MM.1S (cell line): ENCODE measurements at regions not wholly inside any gene's neighbourhood (a gene's known extent, or its start where the extent isn't known, plus 50 kb on each side); places are given as distances from the start of the nearest gene placed in this dataset.

ENCODE experiments used
- DNase-seq: peaks from one replicate; pipeline ENCODE4 v3.0.0-alpha.2; 2015
- H2AFZ ChIP-seq: fragments of 300-600 bp; sonication (generic); 2 replicates; pipeline ENCODE4 v1.6.0; 2016; ENCODE audit warnings: antibody characterized with exemption, low read length
- H3F3A ChIP-seq: fragments of 300-600 bp; sonication (generic); 2 replicates; pipeline ENCODE4 v1.6.1; 2016; ENCODE audit warnings: mild to moderate bottlenecking, antibody characterized with exemption, low read length, moderate library complexity, mixed read lengths; ENCODE audit not compliant: insufficient read depth
- H3K27ac ChIP-seq: fragments of 300-600 bp; sonication (generic); 2 replicates; pipeline ENCODE4 v1.5.1; 2016; ENCODE audit warnings: mild to moderate bottlenecking, low read length
- H3K27me3 ChIP-seq: fragments of 300-600 bp; sonication (generic); replicated peaks from 2 replicates; pipeline ENCODE4 v1.6.0; 2016; ENCODE audit warnings: low read length; ENCODE audit not compliant: insufficient read depth
- H3K36me3 ChIP-seq: fragments of 300-600 bp; sonication (generic); replicated peaks from 2 replicates; pipeline ENCODE4 v1.6.1; 2016; ENCODE audit warnings: mild to moderate bottlenecking, low read length, mixed read lengths; ENCODE audit not compliant: insufficient read depth
- H3K4me1 ChIP-seq: fragments of 300-600 bp; sonication (generic); 2 replicates; pipeline ENCODE4 v1.6.1; 2016; ENCODE audit warnings: low read length, mixed read lengths
- H3K4me2 ChIP-seq: fragments of 300-600 bp; sonication (generic); 2 replicates; pipeline ENCODE4 v1.6.0; 2016; ENCODE audit warnings: low read depth, low read length
- H3K4me3 ChIP-seq: fragments of 300-600 bp; sonication (generic); 2 replicates; pipeline ENCODE4 v1.5.1; 2016; ENCODE audit warnings: low read length, mixed read lengths
- H3K79me2 ChIP-seq: fragments of 300-600 bp; sonication (generic); 2 replicates; pipeline ENCODE4 v1.6.1; 2016; ENCODE audit warnings: mixed run types, low read length, mixed read lengths
- H3K9ac ChIP-seq: fragments of 300-600 bp; sonication (generic); 2 replicates; pipeline ENCODE4 v1.6.1; 2016; ENCODE audit warnings: low read length, mixed read lengths
- H3K9me2 ChIP-seq: fragments of 300-600 bp; sonication (generic); replicated peaks from 2 replicates; pipeline ENCODE4 v1.6.1; 2016; ENCODE audit warnings: mild to moderate bottlenecking, low read length, mixed read lengths; ENCODE audit not compliant: insufficient read depth
- H3K9me3 ChIP-seq: fragments of 300-600 bp; sonication (generic); replicated peaks from 2 replicates; pipeline ENCODE4 v1.6.1; 2016; ENCODE audit warnings: mild to moderate bottlenecking, low read length, mixed read lengths; ENCODE audit not compliant: insufficient read depth
- H4K20me1 ChIP-seq: fragments of 300-600 bp; sonication (generic); 2 replicates; pipeline ENCODE4 v1.6.1; 2016; ENCODE audit warnings: mild to moderate bottlenecking, low read length, moderate library complexity, mixed read lengths; ENCODE audit not compliant: insufficient read depth
- EZH2 ChIP-seq: fragments of 300-600 bp; sonication (generic); optimal IDR thresholded peaks from 2 replicates; pipeline ENCODE3; 2017; ENCODE audit warnings: low read depth, mild to moderate bottlenecking, antibody characterized with exemption, low read length, mixed read lengths
- EZH2phosphoT487 ChIP-seq: fragments of 300-600 bp; sonication (generic); IDR thresholded peaks from 2 replicates; pipeline ENCODE4 v1.6.1; 2018; ENCODE audit warnings: antibody characterized with exemption, low read length
- TF ChIP-seq, protein P1 (sequence below): fragments of 300-600 bp; sonication (generic); IDR thresholded peaks from 2 replicates; pipeline ENCODE4 v1.5.1; 2016; ENCODE audit warnings: antibody characterized with exemption, low read length, mixed read lengths

DNA sequence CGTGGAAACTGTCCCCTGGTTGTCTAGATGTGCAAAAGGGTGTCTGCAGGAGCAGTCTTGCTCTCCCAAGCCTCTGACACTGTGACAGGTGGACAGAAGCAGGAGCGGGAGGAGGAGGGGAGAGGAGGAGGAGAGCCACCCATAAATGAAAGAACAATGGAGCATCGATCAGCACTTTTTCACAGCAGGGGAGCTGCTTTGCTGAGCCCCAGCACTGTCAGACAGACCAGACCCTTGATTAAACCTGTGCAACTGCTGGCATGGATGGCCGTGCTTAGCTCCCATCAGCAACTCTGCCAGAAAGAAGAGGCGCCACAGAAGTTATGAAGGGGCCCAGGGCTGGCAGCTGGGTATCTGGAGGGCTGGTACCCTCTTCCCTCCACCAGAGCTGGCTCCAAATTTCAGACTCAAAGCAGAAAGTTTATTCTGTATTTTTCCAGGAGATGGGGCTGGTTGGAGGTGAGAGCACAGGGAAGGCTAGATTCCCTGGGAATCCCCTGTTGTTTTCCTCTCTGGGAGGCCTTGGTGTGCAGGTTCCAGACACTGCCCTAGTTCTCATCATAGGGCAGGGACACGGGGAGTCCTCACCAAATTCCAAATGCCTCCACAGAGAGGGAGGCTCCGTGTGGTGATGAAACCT lies 1192.2 kb downstream of the UQCRFS1 start:
- Histone ChIP-seq H3K9me3 (no peaks in the 10 kb centered on the region), H3K4me2 (no peak overlapping the region), H3K4me1 (no peaks in the 10 kb centered on the region), H3K79me2 (no peaks in the 10 kb centered on the region), H3K36me3 (no peaks in the 10 kb centered on the region), H3K27me3 (no peaks in the 10 kb centered on the region), H3K4me3 (no peak overlapping the region), H4K20me1 (no peaks in the 10 kb centered on the region), H3K9me2 (no peaks in the 10 kb centered on the region), H2AFZ (no peak overlapping the region), H3K9ac (no peak overlapping the region), H3F3A (no peaks in the 10 kb centered on the region), H3K27ac (no peak overlapping the region)
- DNase-seq = no peak
- TF ChIP-seq, protein P1, sequence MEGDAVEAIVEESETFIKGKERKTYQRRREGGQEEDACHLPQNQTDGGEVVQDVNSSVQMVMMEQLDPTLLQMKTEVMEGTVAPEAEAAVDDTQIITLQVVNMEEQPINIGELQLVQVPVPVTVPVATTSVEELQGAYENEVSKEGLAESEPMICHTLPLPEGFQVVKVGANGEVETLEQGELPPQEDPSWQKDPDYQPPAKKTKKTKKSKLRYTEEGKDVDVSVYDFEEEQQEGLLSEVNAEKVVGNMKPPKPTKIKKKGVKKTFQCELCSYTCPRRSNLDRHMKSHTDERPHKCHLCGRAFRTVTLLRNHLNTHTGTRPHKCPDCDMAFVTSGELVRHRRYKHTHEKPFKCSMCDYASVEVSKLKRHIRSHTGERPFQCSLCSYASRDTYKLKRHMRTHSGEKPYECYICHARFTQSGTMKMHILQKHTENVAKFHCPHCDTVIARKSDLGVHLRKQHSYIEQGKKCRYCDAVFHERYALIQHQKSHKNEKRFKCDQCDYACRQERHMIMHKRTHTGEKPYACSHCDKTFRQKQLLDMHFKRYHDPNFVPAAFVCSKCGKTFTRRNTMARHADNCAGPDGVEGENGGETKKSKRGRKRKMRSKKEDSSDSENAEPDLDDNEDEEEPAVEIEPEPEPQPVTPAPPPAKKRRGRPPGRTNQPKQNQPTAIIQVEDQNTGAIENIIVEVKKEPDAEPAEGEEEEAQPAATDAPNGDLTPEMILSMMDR = no peak
- TF ChIP-seq EZH2 = no peak
- no peak for TF ChIP-seq EZH2phosphoT487

DNA sequence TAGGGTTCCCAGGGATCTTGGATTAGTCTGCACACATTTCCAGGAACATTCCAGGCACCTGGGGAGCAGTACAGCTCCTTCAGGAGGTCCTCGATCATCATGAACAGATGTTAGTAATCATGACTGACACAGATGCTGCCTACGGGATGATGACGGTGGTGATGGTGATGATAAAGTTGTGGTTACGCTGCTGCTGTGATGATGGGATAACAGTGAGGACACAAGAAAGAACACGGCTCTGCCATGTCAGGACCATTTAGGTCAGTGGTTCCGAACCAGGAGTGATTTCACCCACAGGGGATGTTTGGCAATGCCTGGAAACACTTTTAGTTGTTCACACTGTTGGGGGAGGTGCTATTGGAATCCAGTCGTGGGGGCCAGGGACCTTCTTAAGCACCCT lies 1193.0 kb downstream of the UQCRFS1 start:
- H3K9me2 ChIP-seq = no peaks in the 10 kb centered on the region
- H3K4me3 ChIP-seq = no peak overlapping the region
- TF ChIP-seq EZH2 = no peak
- TF ChIP-seq, protein P1 = no peak
- TF ChIP-seq EZH2phosphoT487 = no peak
- H4K20me1 ChIP-seq = no peaks in the 10 kb centered on the region
- no peaks in the 10 kb centered on the region for H3K27me3 ChIP-seq
- no peak overlapping the region for H3K27ac ChIP-seq
- no peak overlapping the region for H3K9ac ChIP-seq
- DNase-seq = no peak
- H3K4me1 ChIP-seq = no peaks in the 10 kb centered on the region
- H3F3A ChIP-seq = no peaks in the 10 kb centered on the region
- no peaks in the 10 kb centered on the region for H3K9me3 ChIP-seq
- H3K4me2 ChIP-seq = no peak overlapping the region
- no peak overlapping the region for H2AFZ ChIP-seq
- no peaks in the 10 kb centered on the region for H3K36me3 ChIP-seq
- no peaks in the 10 kb centered on the region for H3K79me2 ChIP-seq

DNA sequence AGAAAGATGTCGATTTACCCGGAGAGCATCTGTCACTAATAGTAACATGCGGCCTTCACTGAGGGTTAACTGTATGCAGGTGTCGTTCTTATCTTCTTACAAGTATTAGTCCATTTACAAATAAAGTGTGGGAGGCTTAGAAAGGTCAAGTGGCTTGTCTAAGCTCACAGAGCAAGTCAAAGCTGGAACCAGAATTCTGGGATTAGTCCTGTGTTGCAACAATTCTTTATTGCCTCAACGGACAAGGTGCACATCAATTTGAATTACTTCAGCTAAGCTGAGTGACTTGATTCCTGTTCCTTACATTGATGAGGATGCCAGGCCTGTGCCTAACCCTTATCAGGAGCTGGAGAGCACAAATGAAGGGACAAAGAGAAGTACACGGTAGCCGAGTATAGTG lies 1193.6 kb downstream of the UQCRFS1 start:
- Histone ChIP-seq H3K9me2 (no peaks in the 10 kb centered on the region), H3K4me1 (no peaks in the 10 kb centered on the region), H3K36me3 (no peaks in the 10 kb centered on the region), H4K20me1 (no peaks in the 10 kb centered on the region), H3K27me3 (no peaks in the 10 kb centered on the region), H3K79me2 (no peaks in the 10 kb centered on the region), H3K4me3 (no peak overlapping the region), H3K4me2 (no peak overlapping the region), H3F3A (no peaks in the 10 kb centered on the region), H2AFZ (no peak overlapping the region), H3K9ac (no peak overlapping the region), H3K27ac (no peak overlapping the region), H3K9me3 (no peaks in the 10 kb centered on the region)
- TF ChIP-seq, protein P1 = no peak
- TF ChIP-seq EZH2phosphoT487 = no peak
- TF ChIP-seq EZH2 = no peak
- DNase-seq = no peak
